ENCODE measurements at regions not wholly inside any gene's neighbourhood (a gene's known extent, or its start where the extent isn't known, plus 50 kb on each side); places are given as distances from the start of the nearest gene placed in this dataset.
A peak's percentile ranks its signal among the peaks of the same experiment; 100 is the strongest.

DNA sequence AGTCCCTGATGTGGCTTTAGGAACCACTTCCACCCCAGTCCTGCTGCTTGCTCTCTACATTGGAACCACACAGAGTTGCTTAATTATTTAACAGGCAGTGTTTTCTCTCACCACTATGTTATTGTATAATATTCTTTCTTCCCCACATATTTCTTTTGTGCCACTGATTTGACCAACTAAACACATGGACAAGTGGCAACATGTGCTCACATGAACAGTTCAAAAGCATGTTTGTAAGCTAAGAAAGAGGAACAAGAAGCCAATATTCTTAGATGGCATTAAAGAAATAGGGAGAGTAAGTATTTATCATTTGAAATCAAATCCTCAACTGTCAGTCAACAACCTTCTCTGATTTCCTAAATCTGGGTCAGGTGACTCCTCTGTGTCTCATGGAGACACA lies 409.6 kb downstream of the FBXO15 start:
- DNase-seq (ENCODE audit: low spot score): no peak

DNA sequence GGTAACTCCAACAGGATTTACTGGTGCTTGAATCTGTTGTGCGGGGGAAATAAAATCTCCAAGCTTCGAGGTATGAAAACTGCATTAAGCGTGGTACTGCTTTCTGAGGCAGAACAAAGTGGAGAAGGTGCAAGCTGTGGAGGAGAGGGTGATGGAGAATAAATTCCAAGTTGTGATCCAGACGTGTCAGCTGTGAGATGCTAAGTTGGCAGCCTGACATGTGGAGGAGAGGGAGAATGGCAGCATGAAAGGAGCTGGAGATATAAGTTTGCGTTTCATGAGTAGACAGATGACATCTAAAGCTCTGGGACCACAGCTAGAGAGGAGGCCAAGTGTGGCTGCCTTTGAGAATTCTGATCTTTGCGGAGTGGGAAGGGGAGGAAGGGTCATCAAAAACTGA lies 411.8 kb downstream of the FBXO15 start:
- DNase-seq (ENCODE audit: low spot score): no peak

DNA sequence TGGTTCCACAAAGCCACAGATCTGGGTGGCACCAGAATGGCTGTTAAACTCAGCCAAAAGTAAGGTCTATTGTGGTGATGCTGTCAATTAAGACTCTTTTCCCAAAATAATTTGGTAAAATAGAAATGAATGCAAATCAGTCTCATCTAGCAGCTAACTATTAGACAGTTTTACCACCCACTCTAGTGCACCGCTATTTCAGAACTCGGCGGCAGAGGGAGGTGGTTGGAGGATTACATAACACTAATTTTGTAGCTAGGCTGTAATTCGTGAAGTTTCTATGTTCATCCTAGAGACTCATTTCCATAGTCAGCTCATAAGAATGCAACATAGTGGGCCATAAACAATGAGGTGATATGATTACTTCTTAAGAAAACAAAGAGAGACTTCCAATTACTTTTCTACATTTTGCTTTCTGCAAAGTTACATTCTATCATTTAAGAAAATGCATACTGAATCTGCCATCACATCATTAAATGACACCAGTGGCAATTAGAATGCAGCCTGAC lies 413.8 kb downstream of the FBXO15 start:
- DNase-seq (ENCODE audit: low spot score): no peak

DNA sequence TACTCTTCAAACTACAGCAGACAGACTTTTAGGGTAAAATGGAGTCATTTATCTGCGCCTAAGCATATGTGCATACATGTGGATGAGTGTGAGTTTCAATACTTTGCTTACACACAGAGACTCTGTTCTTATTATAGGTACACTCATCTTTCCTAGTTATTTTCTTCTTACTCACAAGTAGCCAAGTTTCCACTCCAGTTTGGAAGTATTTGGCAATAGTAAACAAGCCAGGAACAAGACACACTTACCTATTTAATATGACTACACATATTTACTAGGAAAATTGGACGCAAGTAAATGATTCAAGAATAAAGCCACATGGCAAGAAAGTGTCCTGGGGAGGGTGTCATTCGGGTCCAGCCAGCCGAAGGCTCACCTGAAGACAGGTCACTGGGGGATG lies 414.3 kb downstream of the FBXO15 start:
- DNase-seq (ENCODE audit: low spot score): no peak

DNA sequence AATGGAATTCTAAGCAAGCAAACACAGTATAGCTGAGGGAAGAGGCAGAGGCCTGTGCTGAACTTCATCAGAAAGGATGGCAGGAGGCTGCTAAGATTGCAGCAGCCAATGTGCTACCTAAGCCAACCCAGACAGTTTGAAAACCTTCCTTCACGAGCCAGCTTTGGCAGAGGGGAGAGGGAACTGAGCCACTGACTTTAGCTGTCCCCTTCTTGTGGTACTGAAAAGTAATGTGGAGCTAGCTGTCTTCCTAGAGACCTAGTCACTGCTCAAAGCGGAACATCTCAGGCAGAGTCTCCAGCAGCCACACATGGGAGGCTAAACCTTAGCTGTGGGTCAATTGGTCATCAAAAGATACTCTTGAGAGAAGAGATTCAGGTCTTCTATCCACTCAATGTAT lies 419.0 kb downstream of the FBXO15 start:
- no peak for DNase-seq (ENCODE audit: low spot score)

DNA sequence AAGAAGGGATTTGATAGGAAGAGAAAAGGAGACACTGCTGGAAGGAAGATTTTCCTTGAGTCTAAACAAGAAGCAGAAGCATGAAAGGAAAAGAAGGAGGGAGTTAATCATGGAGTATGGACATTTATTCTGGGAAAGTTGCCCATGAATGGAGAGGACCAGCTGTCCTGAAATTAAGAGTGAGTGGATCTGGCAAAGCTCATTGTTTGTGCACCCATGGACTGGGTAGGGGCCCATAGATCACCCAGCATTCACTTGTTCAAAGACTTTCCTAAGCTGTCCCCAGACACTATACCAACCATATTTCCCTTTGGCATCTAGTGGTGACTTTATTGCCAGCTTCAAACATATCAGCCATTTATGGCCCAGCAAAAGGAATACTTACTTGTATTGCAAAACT lies 422.7 kb downstream of the FBXO15 start:
- no peak for DNase-seq (ENCODE audit: low spot score)

DNA sequence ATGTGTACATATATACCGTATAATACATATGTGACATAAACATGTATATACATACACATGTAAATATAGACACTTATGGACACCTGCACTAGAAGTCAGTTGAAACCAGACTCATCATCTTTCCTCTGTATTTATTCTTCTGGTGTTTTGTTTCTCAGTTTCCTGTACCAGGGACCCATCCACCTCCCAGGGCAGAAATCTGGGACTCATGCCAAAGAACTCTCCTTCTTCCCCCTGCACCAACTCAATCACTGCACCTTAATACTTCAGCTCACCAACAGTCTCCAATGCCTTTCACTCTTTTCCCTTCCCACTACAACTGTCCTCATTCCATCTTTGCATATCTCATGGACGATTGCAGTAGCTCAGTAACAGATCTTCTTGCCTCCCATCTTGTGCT lies 428.0 kb downstream of the FBXO15 start:
- DNase-seq (ENCODE audit: low spot score): no peak

DNA sequence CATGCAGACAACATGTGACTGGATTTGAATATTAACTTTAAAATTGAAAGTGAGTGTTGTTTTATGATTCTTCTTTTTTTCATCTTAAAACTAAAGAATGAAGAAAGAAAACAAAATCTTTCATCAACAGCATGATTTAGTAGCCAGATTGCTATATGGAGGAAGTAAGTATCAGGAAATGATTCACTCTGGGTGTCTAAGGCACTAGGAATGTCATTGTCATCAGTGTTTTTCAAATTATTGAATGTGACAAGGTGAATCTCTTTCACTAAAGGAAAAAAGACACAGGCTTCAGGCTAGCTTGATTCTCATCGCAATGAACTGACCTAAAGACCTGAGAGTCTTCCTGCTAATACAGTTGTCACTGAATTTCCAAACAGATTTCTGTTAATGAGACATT lies 430.1 kb downstream of the FBXO15 start:
- DNase-seq (ENCODE audit: low spot score): peak; percentile 35

DNA sequence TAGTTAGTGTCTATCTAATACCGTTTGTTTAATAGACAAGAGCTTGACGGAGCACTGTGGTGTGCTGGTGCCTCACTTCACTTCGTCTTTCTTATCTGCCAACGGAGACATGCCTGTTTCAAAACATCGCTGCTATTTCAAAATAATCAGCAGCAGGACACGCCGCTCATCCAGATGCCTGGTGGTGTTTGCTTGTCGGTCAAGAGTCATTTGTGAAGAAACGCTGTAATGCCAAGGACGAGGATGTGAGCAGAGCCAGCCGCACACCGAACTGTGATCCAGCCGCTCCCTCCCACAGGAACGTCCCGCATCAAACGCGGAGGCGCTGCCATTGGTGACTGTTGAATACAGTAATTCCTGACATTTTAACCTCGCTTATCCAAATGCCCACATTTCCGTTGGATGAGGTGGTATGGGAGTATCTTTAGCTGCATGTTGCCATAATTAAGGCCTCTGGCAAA lies 432.4 kb downstream of the FBXO15 start:
- no peak for DNase-seq (ENCODE audit: low spot score)

DNA sequence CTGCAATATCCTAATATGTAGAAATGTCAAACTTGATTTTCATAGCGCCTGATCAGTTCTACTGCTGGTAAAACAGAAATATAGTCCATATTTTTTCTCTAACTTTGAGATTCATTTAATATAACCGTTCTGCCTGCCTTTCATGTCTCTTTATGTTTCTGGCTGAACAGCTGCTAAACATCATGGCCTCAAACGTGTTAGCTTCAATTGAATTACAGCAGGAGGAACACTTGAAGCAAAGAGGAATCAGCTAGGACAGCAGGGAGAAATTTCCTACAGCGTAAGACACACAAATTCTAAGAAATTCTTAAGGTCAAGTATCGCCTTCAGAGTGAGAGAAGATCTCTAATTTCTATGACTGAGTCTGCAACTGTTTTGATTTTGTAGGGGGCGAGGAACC lies 433.2 kb downstream of the FBXO15 start:
- no peak for DNase-seq (ENCODE audit: low spot score)

DNA sequence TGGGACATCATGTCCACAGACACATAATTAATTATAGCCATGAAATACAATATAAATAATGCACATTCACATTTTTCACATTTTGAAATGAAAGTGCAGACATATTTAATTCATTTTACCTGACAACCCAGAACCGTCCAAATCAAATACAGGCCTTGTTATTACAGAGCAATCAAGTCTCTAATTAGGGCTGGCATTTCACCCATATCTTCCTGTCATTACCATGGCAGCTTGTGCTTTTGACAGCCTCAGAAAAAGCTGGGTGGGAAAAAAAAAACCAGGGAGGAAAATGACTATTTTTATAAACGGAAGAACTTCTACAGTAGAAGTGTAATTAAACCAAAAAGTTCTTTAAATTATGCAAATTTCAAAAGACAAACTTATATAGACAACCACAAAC lies 436.4 kb downstream of the FBXO15 start:
- DNase-seq (ENCODE audit: low spot score): no peak

DNA sequence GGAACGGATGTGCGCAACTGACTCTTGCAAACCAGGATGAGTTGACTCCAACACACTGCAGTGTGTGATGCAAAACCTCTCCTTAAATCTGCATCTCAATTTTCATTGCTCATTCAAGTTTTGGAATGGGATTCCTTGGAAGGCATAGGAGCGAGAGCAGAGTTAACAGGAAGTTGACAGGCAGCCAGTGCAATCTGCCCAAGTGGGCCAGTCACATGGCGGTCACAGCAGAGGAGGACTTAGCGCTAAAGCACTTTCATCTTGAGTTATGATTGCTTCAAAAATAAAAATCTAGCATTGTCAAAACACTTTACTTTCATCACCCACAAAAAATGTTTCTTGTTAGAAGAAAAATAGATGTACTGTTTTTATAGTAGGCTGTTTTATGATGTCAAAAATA lies 439.0 kb downstream of the FBXO15 start:
- DNase-seq (ENCODE audit: low spot score): no peak

DNA sequence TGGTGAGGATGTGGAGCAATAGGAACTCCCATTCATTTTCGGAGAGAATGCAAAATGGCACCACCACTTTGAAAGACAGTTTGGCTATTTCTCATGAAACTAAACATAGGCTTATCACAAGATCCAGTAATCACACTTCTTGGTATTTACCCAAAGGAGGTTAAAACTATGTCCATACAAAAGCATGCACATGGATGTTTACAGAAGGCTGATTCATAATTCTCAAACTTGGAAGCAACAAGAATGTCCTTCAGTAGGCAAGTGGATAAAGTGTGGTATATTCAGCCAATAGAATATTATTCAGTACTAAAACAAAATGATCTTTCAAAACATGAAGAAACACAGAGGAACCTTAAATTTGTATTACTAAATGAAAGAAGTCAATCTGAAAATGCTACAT lies 440.6 kb downstream of the FBXO15 start:
- no peak for DNase-seq (ENCODE audit: low spot score)

DNA sequence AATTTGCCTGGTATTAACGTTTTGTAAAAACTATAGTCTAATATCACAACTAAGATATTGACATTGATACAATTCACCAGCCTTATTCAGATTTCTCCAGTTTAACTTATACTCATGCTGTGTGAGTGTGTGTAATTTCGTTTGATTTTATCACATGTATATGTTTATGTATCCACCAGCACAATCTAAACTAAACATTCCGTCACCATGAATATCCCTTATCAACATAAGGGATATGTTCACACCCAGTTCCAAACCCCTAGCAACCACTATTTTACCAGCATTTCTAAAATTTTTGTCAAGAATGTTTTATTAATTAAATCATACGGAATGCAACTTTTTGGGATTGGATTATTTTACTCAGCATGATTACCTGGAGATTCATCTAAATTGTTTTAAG lies 450.3 kb downstream of the FBXO15 start:
- no peak for DNase-seq (ENCODE audit: low spot score)

DNA sequence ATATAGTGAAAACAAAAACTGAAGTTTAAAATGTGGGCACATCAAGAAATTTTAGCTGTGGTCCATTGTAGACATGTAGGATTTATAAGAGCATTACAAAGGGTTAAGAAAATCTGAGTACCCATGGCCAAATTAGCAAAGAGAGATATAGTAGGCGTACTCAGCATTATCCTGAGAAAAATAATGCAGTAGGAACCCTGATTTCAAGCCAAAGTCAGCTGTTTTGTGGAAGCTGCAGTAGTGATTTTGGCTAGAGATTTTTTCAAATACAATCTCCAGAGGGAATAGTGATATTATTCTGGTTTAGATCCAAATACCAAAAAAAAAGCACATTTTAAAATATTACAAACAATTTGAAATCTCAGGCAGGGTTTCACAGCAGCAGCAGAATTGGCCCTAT lies 450.9 kb downstream of the FBXO15 start:
- DNase-seq (ENCODE audit: low spot score): no peak

DNA sequence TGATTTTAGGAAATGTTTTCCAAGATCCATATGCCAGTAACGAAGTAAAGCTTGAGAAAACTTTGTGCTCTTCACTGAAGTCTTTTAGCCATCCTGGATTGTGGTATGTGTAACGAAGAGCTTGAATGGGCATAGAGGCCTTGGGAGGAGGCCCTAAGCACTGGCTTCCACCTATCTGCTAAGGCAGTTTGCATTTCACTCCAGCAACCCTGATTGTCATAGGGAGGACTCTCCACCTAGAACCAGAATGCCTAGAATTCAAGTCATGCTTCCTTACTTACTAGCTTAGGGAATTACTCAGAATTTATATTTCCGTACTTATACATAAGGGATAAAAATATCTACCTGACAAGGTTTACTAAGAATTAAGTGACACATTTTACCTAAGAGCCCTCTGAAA lies 451.5 kb downstream of the FBXO15 start:
- no peak for DNase-seq (ENCODE audit: low spot score)

DNA sequence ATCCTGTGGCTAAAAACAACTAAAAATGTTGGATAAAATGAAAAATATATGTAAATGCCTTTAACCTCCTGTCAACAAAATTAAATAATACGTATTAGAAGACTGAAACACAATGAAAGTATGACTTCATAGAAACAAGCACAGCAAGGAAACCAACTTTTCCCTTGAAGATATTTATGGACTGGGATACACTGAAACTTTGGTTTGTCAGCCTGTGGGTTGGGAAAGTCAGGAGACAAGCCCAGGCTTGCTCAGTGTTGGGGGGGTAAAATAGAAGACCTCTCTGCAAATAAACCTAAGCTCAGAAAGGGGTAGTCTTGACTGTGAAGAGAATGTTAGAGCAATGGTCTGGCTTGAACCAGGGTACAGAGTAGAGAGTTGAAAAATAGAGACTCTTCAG lies 454.5 kb downstream of the FBXO15 start:
- no peak for DNase-seq (ENCODE audit: low spot score)

DNA sequence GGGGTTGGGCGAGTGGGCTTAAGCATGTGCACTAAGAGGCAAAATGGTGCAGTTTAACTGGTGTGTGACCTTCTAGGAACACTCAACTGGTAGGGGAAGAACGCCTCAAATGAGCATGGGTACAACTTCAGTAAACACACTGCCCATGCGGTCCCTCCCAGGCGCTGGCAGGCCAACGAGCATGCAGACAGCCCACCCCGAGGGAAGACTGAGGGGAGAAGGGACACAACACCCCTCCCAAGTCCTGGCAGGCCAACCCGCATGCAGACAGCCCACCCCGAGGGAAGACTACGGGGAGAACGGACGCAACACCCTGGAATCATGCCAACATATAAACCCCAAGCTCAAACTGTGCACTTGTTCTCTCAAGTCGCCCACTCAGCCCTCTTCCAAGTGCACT lies 456.0 kb downstream of the FBXO15 start:
- DNase-seq (ENCODE audit: low spot score): no peak

DNA sequence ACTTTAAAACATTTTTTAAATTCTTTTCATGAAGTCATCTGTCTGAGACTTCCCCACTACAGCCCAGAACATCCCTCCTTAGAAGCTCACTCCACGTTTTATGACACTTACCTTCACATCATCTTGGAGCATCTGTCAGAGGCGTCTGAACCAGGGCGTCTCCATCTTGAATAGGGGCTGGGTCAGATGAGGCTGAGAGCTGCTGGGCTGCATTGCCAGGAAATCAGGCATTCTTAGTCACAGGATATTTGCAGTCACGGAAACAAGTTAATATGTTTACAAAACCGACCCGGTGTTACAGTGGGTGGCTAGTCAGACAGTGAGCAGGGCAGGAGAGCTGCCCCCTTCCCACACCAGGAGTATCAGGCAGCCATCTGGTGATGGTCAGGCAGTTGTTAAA lies 456.5 kb downstream of the FBXO15 start:
- DNase-seq (ENCODE audit: low spot score): peak; percentile 2

DNA sequence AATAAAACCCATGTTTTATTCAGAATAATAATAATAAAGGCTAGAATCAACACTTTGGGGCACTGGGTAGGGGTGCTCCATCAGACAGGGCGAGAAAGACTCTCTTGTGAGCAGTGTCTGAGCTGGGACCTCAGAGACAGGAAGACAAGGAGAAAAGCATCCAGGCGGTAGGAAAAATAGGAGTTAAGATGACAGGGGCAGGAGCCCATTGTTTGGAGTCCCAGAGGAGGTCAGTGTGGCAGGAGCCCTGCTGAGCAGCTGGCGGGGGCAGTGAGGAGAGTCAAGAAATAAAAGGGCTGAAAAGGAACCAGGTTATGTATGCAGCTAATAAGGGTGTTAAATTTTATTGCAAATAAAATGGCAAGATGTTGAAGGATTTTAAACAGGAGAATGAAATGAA lies 457.4 kb downstream of the FBXO15 start:
- DNase-seq (ENCODE audit: low spot score): no peak

DNA sequence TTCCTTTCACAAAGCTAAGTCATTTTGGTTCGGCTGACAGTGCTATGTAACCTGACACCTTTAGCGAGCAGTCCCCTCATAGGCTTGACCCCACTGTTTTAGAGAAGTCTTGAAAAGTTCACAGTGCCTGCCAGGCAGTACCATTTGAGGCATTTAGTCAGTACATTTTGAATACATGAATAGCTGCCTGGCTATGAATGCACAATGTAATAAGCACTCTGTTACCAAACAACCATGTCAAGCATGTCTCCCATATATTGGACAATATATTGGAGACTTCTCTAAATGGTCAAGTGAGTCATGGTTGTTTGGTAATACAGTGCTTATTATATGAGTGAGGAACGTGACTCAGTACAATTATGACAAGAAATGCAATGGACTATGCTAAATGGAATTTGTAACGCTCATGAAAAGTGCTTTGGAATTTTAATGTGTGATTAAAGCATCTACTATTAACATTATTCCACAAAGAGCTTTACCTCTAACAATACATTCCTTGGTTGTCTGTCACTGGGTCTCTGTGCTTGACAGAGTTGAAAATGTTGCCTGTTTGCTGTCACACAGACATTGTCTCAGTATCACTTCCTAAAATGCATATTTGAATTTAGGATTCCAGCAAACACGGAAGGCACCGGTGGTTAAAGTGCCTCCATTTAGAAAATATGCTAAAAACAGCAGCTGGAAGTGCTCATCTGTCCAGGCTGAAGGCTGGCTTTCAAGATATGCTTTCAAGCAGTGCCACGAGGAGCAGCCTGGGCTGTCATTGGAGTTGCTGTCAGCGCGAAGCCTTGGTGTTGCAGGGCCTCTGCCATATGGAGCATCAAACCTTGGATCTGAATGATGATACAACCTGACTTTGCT lies 458.6 kb downstream of the FBXO15 start:
- DNase-seq (ENCODE audit: low spot score): peak; percentile 29

DNA sequence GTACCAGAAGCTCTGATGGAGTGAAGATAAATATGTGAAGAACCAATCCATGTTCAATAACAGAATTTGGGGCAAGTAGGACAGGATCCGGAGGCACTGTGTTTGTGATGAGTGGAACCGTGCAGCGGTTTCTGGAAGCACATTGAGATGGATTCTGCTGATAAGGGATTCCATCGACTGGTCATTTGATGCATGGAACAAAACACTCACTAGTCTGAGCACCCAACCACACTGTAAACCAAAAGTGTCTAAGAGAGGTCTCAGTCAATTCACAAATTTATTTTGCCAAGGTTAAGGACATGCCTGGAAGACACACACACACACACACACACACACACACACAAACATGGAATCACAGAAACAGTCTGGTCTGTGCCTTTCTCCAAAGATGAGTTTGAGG lies 459.5 kb downstream of the FBXO15 start:
- DNase-seq (ENCODE audit: low spot score): no peak

DNA sequence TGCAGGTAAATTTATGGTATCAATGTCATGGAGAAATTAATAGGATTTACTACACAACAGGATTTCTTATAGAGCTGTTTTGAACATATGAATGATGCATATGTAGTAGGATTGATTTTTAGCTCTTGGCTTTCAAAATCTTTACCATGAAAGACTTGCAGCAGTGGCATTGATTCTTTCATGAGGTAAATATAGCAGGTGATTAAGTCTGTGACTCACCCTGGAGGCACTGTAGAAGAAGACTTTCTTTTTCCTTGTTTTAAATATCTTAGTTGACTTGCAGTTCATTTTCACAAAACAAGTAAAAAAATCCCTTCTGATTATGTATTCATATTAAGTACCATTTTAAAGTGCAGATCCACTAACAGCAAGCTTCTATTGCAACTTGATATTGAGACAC lies 463.0 kb downstream of the FBXO15 start:
- no peak for DNase-seq (ENCODE audit: low spot score)
